ENCODE measurements at regions not wholly inside any gene's neighbourhood (a gene's known extent, or its start where the extent isn't known, plus 50 kb on each side); places are given as distances from the start of the nearest gene placed in this dataset.

DNA sequence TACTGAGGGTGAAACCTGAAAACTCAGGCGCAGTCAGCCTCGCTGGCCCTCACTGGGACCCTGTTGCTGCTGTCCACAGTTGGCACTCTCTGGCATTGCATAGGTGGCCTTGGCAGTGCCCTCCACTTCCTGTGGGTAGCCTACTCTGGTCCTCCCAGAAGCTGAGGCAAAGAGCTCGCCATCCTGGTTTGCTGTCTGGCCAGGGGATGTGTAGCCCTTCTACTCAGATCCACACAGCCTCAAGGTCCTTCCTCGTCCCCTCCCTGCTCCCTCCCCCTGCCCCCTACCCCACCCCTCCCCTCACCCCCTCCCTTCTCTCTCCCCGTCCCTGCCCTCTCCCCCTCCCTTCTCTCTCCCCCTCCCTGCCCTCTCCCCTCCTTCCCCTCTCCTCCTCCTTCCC, 176.0 kb downstream of the OLFM1 start:
- no peak for TF ChIP-seq POLR2A (IDR thresholded peaks at IDR 0.05; ENCODE audit: extremely low read depth, insufficient read length)
- TF ChIP-seq, protein P1, sequence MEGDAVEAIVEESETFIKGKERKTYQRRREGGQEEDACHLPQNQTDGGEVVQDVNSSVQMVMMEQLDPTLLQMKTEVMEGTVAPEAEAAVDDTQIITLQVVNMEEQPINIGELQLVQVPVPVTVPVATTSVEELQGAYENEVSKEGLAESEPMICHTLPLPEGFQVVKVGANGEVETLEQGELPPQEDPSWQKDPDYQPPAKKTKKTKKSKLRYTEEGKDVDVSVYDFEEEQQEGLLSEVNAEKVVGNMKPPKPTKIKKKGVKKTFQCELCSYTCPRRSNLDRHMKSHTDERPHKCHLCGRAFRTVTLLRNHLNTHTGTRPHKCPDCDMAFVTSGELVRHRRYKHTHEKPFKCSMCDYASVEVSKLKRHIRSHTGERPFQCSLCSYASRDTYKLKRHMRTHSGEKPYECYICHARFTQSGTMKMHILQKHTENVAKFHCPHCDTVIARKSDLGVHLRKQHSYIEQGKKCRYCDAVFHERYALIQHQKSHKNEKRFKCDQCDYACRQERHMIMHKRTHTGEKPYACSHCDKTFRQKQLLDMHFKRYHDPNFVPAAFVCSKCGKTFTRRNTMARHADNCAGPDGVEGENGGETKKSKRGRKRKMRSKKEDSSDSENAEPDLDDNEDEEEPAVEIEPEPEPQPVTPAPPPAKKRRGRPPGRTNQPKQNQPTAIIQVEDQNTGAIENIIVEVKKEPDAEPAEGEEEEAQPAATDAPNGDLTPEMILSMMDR (IDR thresholded peaks at IDR 0.05; ENCODE audit: low read depth, low read length) = no peak

Measured in NB4 (cell line).